H1 (cell line): ENCODE measurements at regions not wholly inside any gene's neighbourhood (a gene's known extent, or its start where the extent isn't known, plus 50 kb on each side); places are given as distances from the start of the nearest gene placed in this dataset.

ENCODE experiments used
- CTCF ChIA-PET: fragments of 300-600 bp; sonication (Branson Sonifier 250); formaldehyde crosslinking; loops from one replicate; lab custom pipeline; 2021; ENCODE audit not compliant: partially characterized antibody; lab: Charles Lee
- POLR2A ChIA-PET: fragments of 300-600 bp; sonication (Branson Sonifier 250); formaldehyde crosslinking; loops from one replicate; lab custom pipeline; 2021; ENCODE audit warnings: inconsistent platforms; ENCODE audit not compliant: partially characterized antibody; lab: Charles Lee
- DNase-seq, 2 experiments: peaks; one replicate each; pipeline versions ENCODE4 v3.0.0 to v3.0.0-alpha.2; 2010 to 2022; ENCODE audit warnings: low spot score in 2 of 2, low read depth in 1 of 2, mixed read lengths in 1 of 2
- FAIRE-seq: peaks from 2 replicates; lab custom pipeline; 2011; peaks lifted over from hg19 to GRCh38; lab: Jason Lieb, UNC
- H2AFZ ChIP-seq: 2 replicates; pipeline ENCODE4 v1.8.1; 2012; ENCODE audit warnings: low read length, inconsistent platforms
- H2AK5ac ChIP-seq: 2 replicates; pipeline ENCODE4 v1.6.1; 2013; ENCODE audit warnings: low read depth, low read length
- H2BK120ac ChIP-seq: replicated peaks from 2 replicates; pipeline ENCODE3; 2013; ENCODE audit warnings: low read depth, low read length, inconsistent platforms
- H2BK12ac ChIP-seq: 2 replicates; pipeline ENCODE4 v1.6.1; 2013; ENCODE audit warnings: low read depth, low read length
- H2BK15ac ChIP-seq: 2 replicates; pipeline ENCODE4 v1.6.1; 2013; ENCODE audit warnings: low read length
- H2BK20ac ChIP-seq: 2 replicates; pipeline ENCODE4 v1.6.1; 2013; ENCODE audit warnings: low read length
- H2BK5ac ChIP-seq: 2 replicates; pipeline ENCODE4 v1.6.1; 2013; ENCODE audit warnings: low read depth, low read length
- H3K14ac ChIP-seq: 2 replicates; pipeline ENCODE4 v1.6.1; 2013; ENCODE audit warnings: inconsistent platforms; ENCODE audit not compliant: insufficient read length
- H3K18ac ChIP-seq: 2 replicates; pipeline ENCODE4 v1.6.1; 2013; ENCODE audit warnings: low read length; ENCODE audit errors: extremely low read depth
- H3K23ac ChIP-seq: 2 replicates; pipeline ENCODE4 v1.6.1; 2013; ENCODE audit warnings: inconsistent platforms; ENCODE audit not compliant: insufficient read length
- H3K23me2 ChIP-seq: 2 replicates; pipeline ENCODE4 v1.6.1; 2013; ENCODE audit warnings: low read depth, low read length
- H3K27ac ChIP-seq: 2 replicates; pipeline ENCODE4 v1.6.1; 2011; ENCODE audit warnings: low read depth, low read length, inconsistent platforms
- H3K27me3 ChIP-seq, 4 experiments: replicated peaks in 1 of 4; 1 replicate in 1 of 4; 2 replicates in 3 of 4; pipeline versions ENCODE4 v1.6.1 to v1.8.1; 2011 to 2013; ENCODE audit warnings: low read length in 3 of 4, mild to moderate bottlenecking in 3 of 4, inconsistent platforms in 2 of 4, mixed read lengths in 2 of 4, moderate library complexity in 1 of 4; ENCODE audit not compliant: control insufficient read depth in 3 of 4, insufficient read depth in 3 of 4; ENCODE audit errors: extremely low read depth in 1 of 4
- H3K36me3 ChIP-seq, 4 experiments: 2 replicates each; pipeline versions ENCODE4 v1.6.1 to v1.8.1; 2011 to 2013; ENCODE audit warnings: mild to moderate bottlenecking in 4 of 4, low read length in 3 of 4, moderate library complexity in 2 of 4, control low read depth in 1 of 4, inconsistent platforms in 1 of 4; ENCODE audit not compliant: insufficient read depth in 4 of 4, control insufficient read depth in 2 of 4
- H3K4ac ChIP-seq: replicated peaks from 2 replicates; pipeline ENCODE3; 2013; ENCODE audit warnings: low read length, low read depth, mixed read lengths, inconsistent platforms; ENCODE audit not compliant: insufficient read length
- H3K4me1 ChIP-seq, 4 experiments: replicated peaks in 1 of 4; 1 replicate in 1 of 4; 2 replicates in 3 of 4; pipeline versions ENCODE4 v1.6.1 to v1.8.1; 2011 to 2013; ENCODE audit warnings: low read length in 3 of 4, inconsistent platforms in 2 of 4, mixed read lengths in 1 of 4; ENCODE audit not compliant: insufficient read depth in 4 of 4, control insufficient read depth in 3 of 4
- H3K4me2 ChIP-seq, 2 experiments: 2 replicates each; pipeline versions ENCODE4 v1.6.1 to v1.8.1; 2011 to 2013; ENCODE audit warnings: low read depth in 2 of 2, low read length in 2 of 2, control low read depth in 1 of 2, inconsistent platforms in 1 of 2, mild to moderate bottlenecking in 1 of 2; ENCODE audit not compliant: insufficient read depth in 1 of 2
- H3K4me3 ChIP-seq, 4 experiments: fragments of 200-600, 300-600 bp in 1 of 4; sonication (generic), shearing (Covaris generic), sonication (Bioruptor Twin) in 1 of 4; 2 replicates each; pipeline versions ENCODE4 v1.5.1 to v1.8.1; 2011 to 2016; ENCODE audit warnings: low read length in 4 of 4, low read depth in 3 of 4, control low read depth in 2 of 4, inconsistent platforms in 2 of 4, mild to moderate bottlenecking in 2 of 4, mixed read lengths in 1 of 4, moderate library complexity in 1 of 4; ENCODE audit not compliant: insufficient read depth in 2 of 4; ENCODE audit errors: extremely low read depth in 1 of 4
- H3K56ac ChIP-seq: replicated peaks from 2 replicates; pipeline ENCODE3; 2013; ENCODE audit warnings: low read depth, mild to moderate bottlenecking, mixed read lengths, low read length, inconsistent platforms; ENCODE audit not compliant: insufficient read length
- H3K79me1 ChIP-seq: 2 replicates; pipeline ENCODE4 v1.6.1; 2013; ENCODE audit warnings: low read depth, low read length, control low read depth
- H3K79me2 ChIP-seq, 2 experiments: 2 replicates each; pipeline versions ENCODE4 v1.6.1 to v1.8.1; 2012 to 2013; ENCODE audit warnings: low read length in 2 of 2, mild to moderate bottlenecking in 2 of 2, inconsistent platforms in 1 of 2; ENCODE audit not compliant: insufficient read depth in 2 of 2, control insufficient read depth in 1 of 2
- H3K9ac ChIP-seq, 4 experiments: replicated peaks in 1 of 4; 1 replicate in 1 of 4; 2 replicates in 3 of 4; pipeline versions ENCODE4 v1.6.1 to v1.8.1; 2011 to 2013; ENCODE audit warnings: low read depth in 3 of 4, low read length in 3 of 4, control low read depth in 2 of 4, mild to moderate bottlenecking in 2 of 4, moderate library complexity in 2 of 4, inconsistent platforms in 1 of 4; ENCODE audit errors: extremely low read depth in 1 of 4
- H3K9me3 ChIP-seq, 2 experiments: 2 replicates each; pipeline versions ENCODE4 v1.6.1 to v1.8.1; 2012 to 2013; ENCODE audit warnings: mild to moderate bottlenecking in 2 of 2, moderate library complexity in 2 of 2, control low read depth in 1 of 2, inconsistent platforms in 1 of 2, low read depth in 1 of 2, low read length in 1 of 2, mixed read lengths in 1 of 2; ENCODE audit not compliant: insufficient read depth in 2 of 2
- H4K20me1 ChIP-seq, 2 experiments: replicated peaks in 1 of 2; 2 replicates each; pipeline versions ENCODE3 to v1.8.1; 2011 to 2013; ENCODE audit warnings: inconsistent platforms in 2 of 2, low read length in 2 of 2, mild to moderate bottlenecking in 1 of 2; ENCODE audit not compliant: insufficient read depth in 2 of 2, control insufficient read depth in 1 of 2
- H4K5ac ChIP-seq: 2 replicates; pipeline ENCODE4 v1.6.1; 2013; ENCODE audit warnings: low read length, low read depth, mixed read lengths, inconsistent platforms; ENCODE audit not compliant: insufficient read length
- H4K8ac ChIP-seq: 2 replicates; pipeline ENCODE4 v1.8.0; 2013; ENCODE audit warnings: mild to moderate bottlenecking, moderate library complexity, low read length, inconsistent platforms; ENCODE audit not compliant: insufficient read depth; ENCODE audit errors: extremely low read depth
- H4K91ac ChIP-seq: replicated peaks from 2 replicates; pipeline ENCODE3; 2013; ENCODE audit warnings: low read length, mixed read lengths, inconsistent platforms; ENCODE audit not compliant: insufficient read length
- BACH1 ChIP-seq: IDR thresholded peaks from 2 replicates; pipeline ENCODE4 v1.6.1; 2012; ENCODE audit warnings: low read length, improper control_type of control experiment
- CHD2 ChIP-seq: IDR thresholded peaks from 2 replicates; pipeline ENCODE4 v1.6.1; 2012; ENCODE audit warnings: low read length, improper control_type of control experiment
- KDM1A ChIP-seq: fragments of 200-600, 300-600 bp; sonication (generic); IDR thresholded peaks from 2 replicates; pipeline ENCODE4 v1.7.1; 2016; ENCODE audit warnings: mild to moderate bottlenecking, low read length, borderline replicate concordance
- KDM5A ChIP-seq: fragments of 200-600 bp; IDR thresholded peaks from 2 replicates; pipeline ENCODE4 v1.7.1; 2012; ENCODE audit warnings: mild to moderate bottlenecking, low read length, inconsistent platforms, mixed read lengths
- POLR2A ChIP-seq, 2 experiments: IDR thresholded peaks; 1 replicate in 1 of 2; 2 replicates in 1 of 2; pipeline ENCODE4 v1.6.1; 2011; ENCODE audit warnings: low read depth in 2 of 2, low read length in 2 of 2, mild to moderate bottlenecking in 2 of 2; ENCODE audit errors: control extremely low read depth in 1 of 2
- POLR2AphosphoS5 ChIP-seq: IDR thresholded peaks from 2 replicates; pipeline ENCODE4 v1.6.1; 2011; ENCODE audit warnings: low read depth, low read length
- RNF2 ChIP-seq: fragments of 200-900, 300-1000 bp; sonication (generic); IDR thresholded peaks from 2 replicates; pipeline ENCODE4 v1.7.1; 2016; ENCODE audit warnings: borderline replicate concordance, low read depth, mild to moderate bottlenecking, antibody characterized with exemption, low read length; ENCODE audit not compliant: poor library complexity, severe bottlenecking; ENCODE audit errors: missing control alignments
- RXRA ChIP-seq: IDR thresholded peaks from 2 replicates; pipeline ENCODE4 v1.6.1; 2011; ENCODE audit warnings: low read depth, mild to moderate bottlenecking, low read length, moderate library complexity; ENCODE audit not compliant: insufficient read depth
- SAP30 ChIP-seq: fragments of 300-600 bp; sonication (generic); IDR thresholded peaks from 2 replicates; pipeline ENCODE4 v1.7.1; 2012; ENCODE audit warnings: low read length, moderate library complexity, mild to moderate bottlenecking, inconsistent platforms; ENCODE audit not compliant: insufficient read depth, insufficient replicate concordance
- SIRT6 ChIP-seq: IDR thresholded peaks from one replicate; pipeline ENCODE4 v1.7.1; 2012; ENCODE audit warnings: low read length, inconsistent platforms
- SIX5 ChIP-seq: IDR thresholded peaks from 2 replicates; pipeline ENCODE4 v1.6.1; 2011; ENCODE audit warnings: mild to moderate bottlenecking, low read depth, low read length
- SP2 ChIP-seq: IDR thresholded peaks from 2 replicates; pipeline ENCODE4 v1.6.1; 2012; ENCODE audit warnings: mild to moderate bottlenecking, low read length, inconsistent platforms
- TAF7 ChIP-seq: optimal IDR thresholded peaks from 2 replicates; pipeline ENCODE3; 2011; ENCODE audit warnings: low read depth, mild to moderate bottlenecking, inconsistent platforms, low read length, moderate library complexity, borderline replicate concordance
- TF ChIP-seq, protein P1 (sequence below), 3 experiments: IDR thresholded peaks; 1 replicate in 2 of 3; 2 replicates in 1 of 3; pipeline versions ENCODE4 v1.5.1 to v1.6.1; 2011; ENCODE audit warnings: low read length in 3 of 3, mild to moderate bottlenecking in 3 of 3, inconsistent platforms in 2 of 3, low read depth in 1 of 3, moderate library complexity in 1 of 3; ENCODE audit not compliant: insufficient read depth in 1 of 3; ENCODE audit errors: control extremely low read depth in 1 of 3

DNA sequence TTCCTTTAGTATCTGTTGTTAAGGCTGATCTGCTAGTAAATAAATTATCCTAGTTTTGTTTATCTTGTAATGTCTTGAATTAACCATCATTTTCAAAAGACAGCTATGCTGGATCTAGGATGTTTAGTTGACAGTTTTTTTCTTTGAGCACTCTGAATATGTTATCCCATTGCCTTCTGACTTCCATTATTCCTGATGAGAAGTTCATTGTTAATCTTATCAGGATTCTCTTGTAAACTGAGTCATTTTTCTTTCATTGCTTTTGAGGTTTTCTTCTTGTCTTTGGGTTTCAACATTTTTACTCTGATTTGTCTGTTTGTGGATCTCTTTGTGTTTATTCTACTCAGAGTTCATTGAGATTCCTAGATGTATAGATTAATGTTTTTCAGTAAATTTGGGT lies 157.7 kb downstream of the WNT7A start:
- Histone ChIP-seq H2AK5ac (no peak overlapping the region), H3K56ac (no peak overlapping the region), H3K79me2 (no peaks in the 10 kb centered on the region), H3K18ac (no peak overlapping the region), H2BK15ac (no peak overlapping the region), H4K91ac (no peak overlapping the region), H3K36me3 (no peaks in the 10 kb centered on the region), H3K4me3 (no peak overlapping the region), H3K9ac (no peak overlapping the region), H3K23me2 (no peaks in the 10 kb centered on the region), H3K4ac (no peak overlapping the region), H4K20me1 (no peaks in the 10 kb centered on the region), H4K8ac (no peak overlapping the region), H3K9me3 (peaks cover 5% of the 10 kb centered on the region in 2 experiments; a peak in 2 of 4 replicates), H2BK12ac (no peak overlapping the region), H3K14ac (no peak overlapping the region), H3K4me2 (no peak overlapping the region), H2BK20ac (no peak overlapping the region), H2BK5ac (no peak overlapping the region), H2BK120ac (no peak overlapping the region), H3K27me3 (no peaks in the 10 kb centered on the region; a peak in 1 of 7 replicates), H3K79me1 (no peaks in the 10 kb centered on the region), H3K27ac (no peak overlapping the region), H3K23ac (no peak overlapping the region), H3K4me1 (no peaks in the 10 kb centered on the region), H2AFZ (no peak overlapping the region), H4K5ac (no peak overlapping the region)
- FAIRE-seq (no peak), DNase-seq (no peak)
- CTCF ChIA-PET: interaction anchor here (1.1 kb wide), 2 partner anchors 41 to 48 kb away, joined by 3 to 4 read pairs; no protein-coding TSS in a partner anchor
- POLR2A ChIA-PET: no interaction called here
- no peak for TF ChIP-seq SIX5
- no peak for TF ChIP-seq TAF7
- TF ChIP-seq SP2: no peak
- TF ChIP-seq RNF2: no peak
- TF ChIP-seq SAP30: no peak
- no peak for TF ChIP-seq KDM1A
- TF ChIP-seq, protein P1, sequence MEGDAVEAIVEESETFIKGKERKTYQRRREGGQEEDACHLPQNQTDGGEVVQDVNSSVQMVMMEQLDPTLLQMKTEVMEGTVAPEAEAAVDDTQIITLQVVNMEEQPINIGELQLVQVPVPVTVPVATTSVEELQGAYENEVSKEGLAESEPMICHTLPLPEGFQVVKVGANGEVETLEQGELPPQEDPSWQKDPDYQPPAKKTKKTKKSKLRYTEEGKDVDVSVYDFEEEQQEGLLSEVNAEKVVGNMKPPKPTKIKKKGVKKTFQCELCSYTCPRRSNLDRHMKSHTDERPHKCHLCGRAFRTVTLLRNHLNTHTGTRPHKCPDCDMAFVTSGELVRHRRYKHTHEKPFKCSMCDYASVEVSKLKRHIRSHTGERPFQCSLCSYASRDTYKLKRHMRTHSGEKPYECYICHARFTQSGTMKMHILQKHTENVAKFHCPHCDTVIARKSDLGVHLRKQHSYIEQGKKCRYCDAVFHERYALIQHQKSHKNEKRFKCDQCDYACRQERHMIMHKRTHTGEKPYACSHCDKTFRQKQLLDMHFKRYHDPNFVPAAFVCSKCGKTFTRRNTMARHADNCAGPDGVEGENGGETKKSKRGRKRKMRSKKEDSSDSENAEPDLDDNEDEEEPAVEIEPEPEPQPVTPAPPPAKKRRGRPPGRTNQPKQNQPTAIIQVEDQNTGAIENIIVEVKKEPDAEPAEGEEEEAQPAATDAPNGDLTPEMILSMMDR (IDR thresholded peaks at IDR 0.05; ENCODE audit: control extremely low read depth in 1 of 3, insufficient read depth in 1 of 3, low read depth in 1 of 3, low read length in 3 of 3): no peak
- no peak for TF ChIP-seq RXRA
- TF ChIP-seq POLR2AphosphoS5: no peak
- no peak for TF ChIP-seq SIRT6
- TF ChIP-seq KDM5A: no peak
- no peak for TF ChIP-seq POLR2A (IDR thresholded peaks at IDR 0.05; ENCODE audit: control extremely low read depth in 1 of 2, low read depth in 2 of 2, low read length in 2 of 2)
- TF ChIP-seq CHD2: no peak
- no peak for TF ChIP-seq BACH1
